GM04503 (cell line): ENCODE measurements at regions not wholly inside any gene's neighbourhood (a gene's known extent, or its start where the extent isn't known, plus 50 kb on each side); places are given as distances from the start of the nearest gene placed in this dataset.

Experiments used
- DNase-seq: peaks from one replicate; pipeline ENCODE4 v3.0.0-alpha.2; 2012; ENCODE audit warnings: low read depth

- no peak for DNase-seq
Measured at GRCh38 chr2:155766342-155767115, 566.0 kb downstream of the NR4A2 start.

GRCh38 chr2:155755481-155755880 lies 577.0 kb downstream of the NR4A2 start:
- no peak for DNase-seq

GRCh38 chr2:155748131-155748530 lies 584.4 kb downstream of the NR4A2 start:
- no peak for DNase-seq

- no peak for DNase-seq
Measured at GRCh38 chr2:155747531-155747930, 585.0 kb downstream of the NR4A2 start.

GRCh38 chr2:155733091-155733853 lies 599.2 kb downstream of the NR4A2 start:
- no peak for DNase-seq

GRCh38 chr2:155730804-155731203 lies 601.7 kb downstream of the NR4A2 start:
- no peak for DNase-seq

GRCh38 chr2:155727187-155727895 lies 605.2 kb downstream of the NR4A2 start:
- no peak for DNase-seq

- no peak for DNase-seq
Measured at GRCh38 chr2:155722290-155722689, 610.2 kb downstream of the NR4A2 start.

GRCh38 chr2:155715705-155716104 lies 616.8 kb downstream of the NR4A2 start:
- no peak for DNase-seq

- no peak for DNase-seq
Measured at GRCh38 chr2:155714983-155715382, 617.5 kb downstream of the NR4A2 start.

- no peak for DNase-seq
Measured at GRCh38 chr2:155708071-155708470, 624.5 kb downstream of the NR4A2 start.

GRCh38 chr2:155703917-155704316 lies 628.6 kb downstream of the NR4A2 start:
- no peak for DNase-seq

GRCh38 chr2:155703048-155703447 lies 629.5 kb downstream of the NR4A2 start:
- DNase-seq: no peak

- DNase-seq: no peak
Measured at GRCh38 chr2:155701721-155702120, 630.8 kb downstream of the NR4A2 start.

- DNase-seq: no peak
Measured at GRCh38 chr2:155696571-155696970, 636.0 kb downstream of the NR4A2 start.

GRCh38 chr2:155695505-155695904 lies 637.0 kb downstream of the NR4A2 start:
- no peak for DNase-seq

GRCh38 chr2:155692856-155693255 lies 639.7 kb downstream of the NR4A2 start:
- no peak for DNase-seq

- DNase-seq: no peak
Measured at GRCh38 chr2:155692106-155692505, 640.4 kb downstream of the NR4A2 start.

GRCh38 chr2:155690785-155691184 lies 641.7 kb downstream of the NR4A2 start:
- no peak for DNase-seq

GRCh38 chr2:155689791-155690190 lies 642.7 kb downstream of the NR4A2 start:
- DNase-seq: no peak

GRCh38 chr2:155687181-155687580 lies 645.3 kb downstream of the NR4A2 start:
- DNase-seq: no peak

GRCh38 chr2:155679647-155680046 lies 652.9 kb downstream of the NR4A2 start:
- DNase-seq: no peak

GRCh38 chr2:155675920-155676319 lies 656.6 kb downstream of the NR4A2 start:
- DNase-seq: no peak
